Heart left ventricle (tissue), 16 donors: ENCODE measurements at regions not wholly inside any gene's neighbourhood (a gene's known extent, or its start where the extent isn't known, plus 50 kb on each side); places are given as distances from the start of the nearest gene placed in this dataset.

Experiments
- ATAC-seq, 4 donors: fragments of 200-7000 bp; cut with Tn5 transposase; one replicate each; pipeline ENCODE4 v1.9.1; 2020 to 2022; ENCODE audit warnings: moderate library complexity in 4 of 4, mild to moderate bottlenecking in 3 of 4, moderate number of reproducible peaks in 1 of 4
- DNase-seq, 5 donors: peaks; one replicate each; pipeline ENCODE4 v3.0.0-alpha.2; 2020
- H3K27ac ChIP-seq, 12 donors: fragments of 200-600 bp; sonication (generic) in 4 of 12; one replicate each; pipeline versions ENCODE4 v1.5.0 to v1.8.0; 2016 to 2022; ENCODE audit warnings: mild to moderate bottlenecking in 2 of 12
- H3K27me3 ChIP-seq, 9 donors: fragments of 200-600 bp; sonication (generic) in 2 of 9; one replicate each; pipeline versions ENCODE4 v1.5.1 to v1.8.0; 2016 to 2022; ENCODE audit warnings: mild to moderate bottlenecking in 3 of 9
- H3K36me3 ChIP-seq, 9 donors: fragments of 200-600 bp; sonication (generic) in 2 of 9; one replicate each; pipeline versions ENCODE4 v1.5.0 to v1.8.0; 2018 to 2022; ENCODE audit warnings: mild to moderate bottlenecking in 2 of 9
- H3K4me1 ChIP-seq, 12 donors: fragments of 200-600 bp; sonication (generic) in 4 of 12; one replicate each; pipeline versions ENCODE4 v1.5.0 to v1.8.0; 2016 to 2022; ENCODE audit warnings: mild to moderate bottlenecking in 3 of 12
- H3K4me3 ChIP-seq, 12 donors: fragments of 200-600 bp; sonication (generic) in 4 of 12; one replicate each; pipeline versions ENCODE4 v1.5.0 to v1.8.0; 2017 to 2022; ENCODE audit warnings: mild to moderate bottlenecking in 9 of 12, moderate library complexity in 4 of 12
- H3K9me3 ChIP-seq, 12 donors: fragments of 200-600 bp; sonication (generic) in 4 of 12; one replicate each; pipeline versions ENCODE4 v1.5.0 to v1.8.0; 2016 to 2022; ENCODE audit warnings: mild to moderate bottlenecking in 1 of 12
- POLR2A ChIP-seq, 2 donors: fragments of 450-650 bp; IDR thresholded peaks; one replicate each; pipeline ENCODE4 v1.6.1; 2017; ENCODE audit warnings: antibody characterized with exemption in 2 of 2, mild to moderate bottlenecking in 2 of 2, moderate library complexity in 2 of 2
- WGBS, 4 donors: extraction: QIAGEN DNeasy Blood & Tissue Kit in 2 of 4; methylation state at CpG; one replicate each; pipeline versions ENCODE4 v1.1.5 to v1.1.7; 2013 to 2018; 5-methylcytosine and 5-hydroxymethylcytosine counted together
- intact Hi-C, 10 donors: fragments of 100-400 bp; cut with DNase I; formaldehyde crosslinking; loops; one replicate each; pipeline versions ENCODE4 v1.11.1 to v1.14.2; 2022
- TF ChIP-seq, protein P1 (sequence below), 12 donors: fragments of 200-600 bp; sonication (generic) in 4 of 12; IDR thresholded peaks; one replicate each; pipeline versions ENCODE4 v1.5.0 to v1.8.0; 2018 to 2022; ENCODE audit warnings: antibody characterized with exemption in 12 of 12, mild to moderate bottlenecking in 5 of 12
- donor health status: ischemic (EF 13 %, LVEDD 7.1; RV severe dilation, severe dysfunction).
- donor health status: healthy with polysubstance abuse.
- donor health status: DM: no; HTN: yes; CAD: no.
- donor health status: DM: no; HTN: no; CAD: no.
- donor health status: ischemic (EF 25% LVEDD 6.9; RV normal size, moderate dysfunction).
- donor health status: ischemic (EF 25% LVEDD 5.7; RV mildly dilated, moderate dysfunction).
- donor health status: healthy.
- donor health status: DM: yes; HTN: yes; CAD: no.
- donor health status: ischemic (EF 35%, LVEDD 5.7; RV mildly dilated, moderate dysfunction).
- donor health status: nonischemic (EF 11% LVEDD 7.7; RV severe dilation, severe dysfunction).
- donor health status: DM: yes; HTN: yes; CAD: no.
- donor health status: PGD.
- donor health status: ischemic (EF 29% LVEDD 5.4; RV normal size, mild dysfunction).
- donor health status: nonischemic (EF 23%, LVEDD 6.1; RV moderate dilation, normal function).

DNA sequence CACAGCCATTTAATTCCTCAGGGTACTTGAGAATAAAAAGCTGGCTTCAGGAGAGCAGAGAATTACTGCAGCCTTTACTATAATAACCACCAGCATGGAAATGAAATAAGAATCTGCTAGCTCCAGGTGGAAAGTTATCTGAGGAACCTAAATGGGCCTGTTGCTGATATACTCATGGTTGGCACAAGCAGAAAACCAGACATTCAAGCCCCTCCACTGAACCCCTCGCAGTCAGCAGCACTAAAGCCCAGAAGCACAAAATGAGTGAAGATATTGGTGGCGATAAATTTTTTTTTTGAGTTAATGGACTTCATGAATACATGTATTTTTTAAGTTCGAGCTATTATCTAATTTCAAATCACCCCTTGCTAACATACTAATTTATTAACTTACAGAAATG lies 303.9 kb upstream of the NRP1 start:
- DNase-seq: no peak
- no peaks in the 10 kb centered on the region for H3K9me3 ChIP-seq
- no peaks in the 10 kb centered on the region for H3K36me3 ChIP-seq
- no peak overlapping the region for H3K27ac ChIP-seq
- H3K4me1 ChIP-seq: no peaks in the 10 kb centered on the region
- no peak for ATAC-seq
- no peaks in the 10 kb centered on the region for H3K27me3 ChIP-seq
- no peak overlapping the region for H3K4me3 ChIP-seq
- intact Hi-C loops: no loop called here
- WGBS, 4 donors: 93 to 99% (median 98%) methylated on average over 3 of the region's 3 CpGs
- TF ChIP-seq, protein P1, sequence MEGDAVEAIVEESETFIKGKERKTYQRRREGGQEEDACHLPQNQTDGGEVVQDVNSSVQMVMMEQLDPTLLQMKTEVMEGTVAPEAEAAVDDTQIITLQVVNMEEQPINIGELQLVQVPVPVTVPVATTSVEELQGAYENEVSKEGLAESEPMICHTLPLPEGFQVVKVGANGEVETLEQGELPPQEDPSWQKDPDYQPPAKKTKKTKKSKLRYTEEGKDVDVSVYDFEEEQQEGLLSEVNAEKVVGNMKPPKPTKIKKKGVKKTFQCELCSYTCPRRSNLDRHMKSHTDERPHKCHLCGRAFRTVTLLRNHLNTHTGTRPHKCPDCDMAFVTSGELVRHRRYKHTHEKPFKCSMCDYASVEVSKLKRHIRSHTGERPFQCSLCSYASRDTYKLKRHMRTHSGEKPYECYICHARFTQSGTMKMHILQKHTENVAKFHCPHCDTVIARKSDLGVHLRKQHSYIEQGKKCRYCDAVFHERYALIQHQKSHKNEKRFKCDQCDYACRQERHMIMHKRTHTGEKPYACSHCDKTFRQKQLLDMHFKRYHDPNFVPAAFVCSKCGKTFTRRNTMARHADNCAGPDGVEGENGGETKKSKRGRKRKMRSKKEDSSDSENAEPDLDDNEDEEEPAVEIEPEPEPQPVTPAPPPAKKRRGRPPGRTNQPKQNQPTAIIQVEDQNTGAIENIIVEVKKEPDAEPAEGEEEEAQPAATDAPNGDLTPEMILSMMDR (IDR thresholded peaks at IDR 0.05): no peak
- TF ChIP-seq POLR2A (IDR thresholded peaks at IDR 0.05): no peak

DNA sequence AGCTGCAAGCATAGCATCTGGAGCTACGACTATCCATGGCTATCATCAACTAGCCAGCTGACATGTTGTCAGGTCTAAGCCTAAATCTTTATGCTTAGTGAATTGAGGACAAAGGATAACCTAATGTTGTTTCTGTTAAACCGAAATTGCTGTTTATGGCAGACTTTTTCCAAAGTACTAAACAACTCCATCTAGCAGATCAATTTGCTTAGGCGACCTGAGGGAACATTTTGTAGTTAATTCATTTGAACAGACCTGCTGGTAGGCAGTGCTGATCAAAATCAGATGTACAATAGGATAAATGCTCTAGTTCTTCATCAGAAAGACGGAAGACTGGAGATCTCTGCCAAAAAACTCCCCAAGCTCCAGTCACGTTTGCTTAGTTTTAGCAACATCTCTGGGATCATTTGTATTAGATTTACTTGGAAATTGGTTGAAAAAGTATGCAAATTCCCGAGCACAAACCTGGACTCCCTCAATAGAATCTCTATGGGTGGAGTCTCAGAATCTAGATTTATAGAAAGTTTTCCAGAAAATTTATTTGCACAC lies 301.6 kb upstream of the NRP1 start:
- Histone ChIP-seq H3K4me3 (no peak overlapping the region), H3K4me1 (peaks cover 0 to 4% (median 0%) of the 10 kb centered on the region in 12 donors), H3K9me3 (no peaks in the 10 kb centered on the region), H3K36me3 (no peaks in the 10 kb centered on the region), H3K27me3 (no peaks in the 10 kb centered on the region), H3K27ac (no peak overlapping the region)
- intact Hi-C loops: no loop called here
- TF ChIP-seq, protein P1 (IDR thresholded peaks at IDR 0.05): no peak
- no peak for TF ChIP-seq POLR2A (IDR thresholded peaks at IDR 0.05)
- ATAC-seq (no peak), DNase-seq (no peak)
- WGBS, 4 donors: 88 to 92% (median 90%) methylated on average over 6 of the region's 6 CpGs

DNA sequence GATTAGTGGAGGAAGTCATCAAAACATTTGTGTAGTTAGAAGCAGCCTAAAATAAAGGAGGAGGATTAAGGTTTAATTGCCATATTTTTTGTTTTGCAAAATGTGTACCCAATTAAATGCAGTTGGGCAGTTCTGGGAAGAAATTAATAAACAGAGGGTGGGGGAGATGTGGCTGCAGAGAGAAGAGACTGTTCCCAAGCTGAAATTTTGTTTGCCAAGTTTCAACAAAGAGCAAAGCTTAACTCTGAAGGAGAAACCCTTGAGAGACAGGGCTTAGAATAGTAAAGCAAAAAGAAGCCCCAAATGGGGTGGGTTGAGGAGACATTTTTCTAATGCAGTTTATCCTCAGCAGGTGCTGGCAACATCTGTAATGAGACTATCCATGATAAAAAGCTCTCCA lies 298.0 kb upstream of the NRP1 start:
- H3K36me3 ChIP-seq: no peaks in the 10 kb centered on the region
- H3K4me1 ChIP-seq: peaks cover 0 to 8% (median 0%) of the 10 kb centered on the region in 12 donors
- H3K27me3 ChIP-seq: no peaks in the 10 kb centered on the region
- ATAC-seq: no peak
- H3K9me3 ChIP-seq: no peaks in the 10 kb centered on the region
- H3K4me3 ChIP-seq: no peak overlapping the region
- DNase-seq: no peak
- intact Hi-C loops: no loop called here
- no peak overlapping the region for H3K27ac ChIP-seq
- TF ChIP-seq POLR2A (IDR thresholded peaks at IDR 0.05): no peak
- TF ChIP-seq, protein P1 (IDR thresholded peaks at IDR 0.05): no peak

DNA sequence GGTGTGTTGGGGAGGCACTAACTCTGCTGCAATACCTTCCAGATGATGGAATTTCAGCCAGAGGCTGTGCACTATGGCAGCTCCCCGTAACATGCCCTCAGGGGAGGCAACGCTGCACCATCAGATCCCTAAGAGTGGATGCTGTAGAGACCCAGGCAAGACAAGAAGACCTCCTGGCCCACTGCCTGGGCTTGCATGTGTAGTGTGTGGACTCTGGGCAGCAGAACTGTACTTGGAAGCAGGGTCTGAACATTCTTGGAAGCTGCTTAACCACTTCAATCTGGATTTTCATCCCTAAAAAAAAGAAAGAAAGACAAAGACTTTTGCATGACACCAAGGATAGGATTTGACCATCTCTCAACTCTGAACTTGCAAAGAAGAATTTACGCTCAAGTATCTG lies 297.5 kb upstream of the NRP1 start:
- intact Hi-C loops: no loop called here
- H3K27me3 ChIP-seq: no peaks in the 10 kb centered on the region
- no peak overlapping the region for H3K27ac ChIP-seq
- H3K36me3 ChIP-seq: no peaks in the 10 kb centered on the region
- H3K9me3 ChIP-seq: no peaks in the 10 kb centered on the region
- no peak overlapping the region for H3K4me3 ChIP-seq
- ATAC-seq (no peak), DNase-seq (no peak)
- no peak for TF ChIP-seq POLR2A (IDR thresholded peaks at IDR 0.05)
- TF ChIP-seq, protein P1 (IDR thresholded peaks at IDR 0.05): no peak
- H3K4me1 ChIP-seq: peaks cover 0 to 8% (median 0%) of the 10 kb centered on the region in 12 donors
- 84 to 99% (median 92%) methylated on average over 2 to 3 of the region's 3 CpGs for WGBS, 4 donors
